Endothelial cell of umbilical vein (primary cell): ENCODE measurements at regions not wholly inside any gene's neighbourhood (a gene's known extent, or its start where the extent isn't known, plus 50 kb on each side); places are given as distances from the start of the nearest gene placed in this dataset.

Source experiments
- BruUV-seq: library from RNA; stranded (reverse); fragments of 400-500 nt; replicated peaks from 2 replicates; lab custom pipeline; 2021; lab: Mats Ljungman, UMichigan
- CTCF ChIA-PET: fragments of 300-600, 350-600 bp; sonication (Branson Sonifier 250); formaldehyde crosslinking; loops from one replicate; lab custom pipeline; 2021; ENCODE audit warnings: antibody characterized with exemption, inconsistent platforms; lab: Charles Lee
- POLR2A ChIA-PET: fragments of 300-600, 350-600 bp; sonication (Branson Sonifier 250); formaldehyde crosslinking; loops from one replicate; lab custom pipeline; 2021; ENCODE audit warnings: antibody characterized with exemption, inconsistent platforms; lab: Charles Lee
- DNase-seq: peaks from one replicate; pipeline ENCODE4 v3.0.0-alpha.2; 2011; ENCODE audit warnings: low read depth, low spot score
- FAIRE-seq: peaks from 2 replicates; lab custom pipeline; 2011; peaks lifted over from hg19 to GRCh38; lab: Jason Lieb, UNC
- H2AFZ ChIP-seq: 2 replicates; pipeline ENCODE4 v1.6.0; 2012; ENCODE audit warnings: low read depth, low read length, control low read depth, inconsistent platforms
- H3K27ac ChIP-seq: 2 replicates; pipeline ENCODE4 v1.5.1; 2011; ENCODE audit warnings: low read depth, mild to moderate bottlenecking, control low read depth, low read length, moderate library complexity; ENCODE audit not compliant: insufficient read depth
- H3K27me3 ChIP-seq, 2 experiments: 2 replicates each; pipeline versions ENCODE4 v1.6.0 to v1.6.1; 2011; ENCODE audit warnings: low read length in 2 of 2, mixed read lengths in 1 of 2; ENCODE audit not compliant: control insufficient read depth in 2 of 2, insufficient read depth in 2 of 2
- H3K36me3 ChIP-seq, 2 experiments: 2 replicates in 1 of 2; 3 replicates in 1 of 2; pipeline ENCODE4 v1.5.1; 2011; ENCODE audit warnings: low read length in 2 of 2, mild to moderate bottlenecking in 1 of 2, moderate library complexity in 1 of 2; ENCODE audit not compliant: control insufficient read depth in 2 of 2, insufficient read depth in 2 of 2; ENCODE audit errors: extremely low read depth in 1 of 2
- H3K4me1 ChIP-seq: 3 replicates; pipeline ENCODE4 v1.5.1; 2011; ENCODE audit warnings: mild to moderate bottlenecking, low read length; ENCODE audit not compliant: control insufficient read depth, insufficient read depth; ENCODE audit errors: extremely low read depth
- H3K4me2 ChIP-seq: 2 replicates; pipeline ENCODE4 v1.6.1; 2011; ENCODE audit warnings: low read length, control low read depth, mixed read lengths; ENCODE audit not compliant: insufficient read depth
- H3K4me3 ChIP-seq, 3 experiments: fragments of 200-600 bp in 1 of 3; sonication (generic), shearing (Covaris generic) in 1 of 3; replicated peaks in 1 of 3; 2 replicates each; pipeline ENCODE4 v1.5.1; 2011 to 2016; ENCODE audit warnings: control low read depth in 3 of 3, low read length in 3 of 3, mild to moderate bottlenecking in 2 of 3, inconsistent platforms in 1 of 3, low read depth in 1 of 3, moderate library complexity in 1 of 3; ENCODE audit not compliant: insufficient read depth in 1 of 3
- H3K79me2 ChIP-seq: 2 replicates; pipeline ENCODE4 v1.6.0; 2012; ENCODE audit warnings: low read length, inconsistent platforms; ENCODE audit not compliant: control insufficient read depth, insufficient read depth
- H3K9ac ChIP-seq: replicated peaks from 2 replicates; pipeline ENCODE3; 2011; ENCODE audit warnings: low read length, control low read depth; ENCODE audit not compliant: insufficient read depth; ENCODE audit errors: extremely low read depth
- H3K9me1 ChIP-seq: replicated peaks from 3 replicates; pipeline ENCODE4 v1.6.0; 2011; ENCODE audit warnings: mild to moderate bottlenecking, low read length; ENCODE audit not compliant: control insufficient read depth, insufficient read depth; ENCODE audit errors: extremely low read depth
- H3K9me3 ChIP-seq: replicated peaks from 2 replicates; pipeline ENCODE4 v1.5.1; 2012; ENCODE audit warnings: low read length, inconsistent platforms; ENCODE audit not compliant: control insufficient read depth, insufficient read depth
- H4K20me1 ChIP-seq: replicated peaks from 2 replicates; pipeline ENCODE3; 2011; ENCODE audit warnings: mild to moderate bottlenecking, low read length; ENCODE audit not compliant: control insufficient read depth, insufficient read depth; ENCODE audit errors: extremely low read depth
- FOS ChIP-seq: IDR thresholded peaks from 2 replicates; pipeline ENCODE4 v1.6.1; 2011; ENCODE audit warnings: mild to moderate bottlenecking, low read length, moderate library complexity, borderline replicate concordance; ENCODE audit not compliant: insufficient read depth
- GATA2 ChIP-seq: IDR thresholded peaks from 2 replicates; pipeline ENCODE4 v1.7.0; 2011; ENCODE audit warnings: low read depth, mild to moderate bottlenecking, moderate library complexity, mixed read lengths, low read length; ENCODE audit not compliant: insufficient read length, insufficient read depth
- JUN ChIP-seq: IDR thresholded peaks from 2 replicates; pipeline ENCODE4 v1.6.1; 2011; ENCODE audit warnings: borderline replicate concordance, low read depth; ENCODE audit not compliant: insufficient read length, insufficient read depth
- MYC ChIP-seq: IDR thresholded peaks from one replicate; pipeline ENCODE4 v1.6.1; 2011; ENCODE audit warnings: mild to moderate bottlenecking, low read depth, low read length
- POLR2A ChIP-seq: IDR thresholded peaks from 2 replicates; pipeline ENCODE4 v1.6.1; 2012; ENCODE audit warnings: low read depth, mild to moderate bottlenecking, control low read depth, low read length
- POLR2AphosphoS5 ChIP-seq: IDR thresholded peaks from 2 replicates; pipeline ENCODE4 v1.6.1; 2012; ENCODE audit warnings: low read depth, mild to moderate bottlenecking, control low read depth, low read length, moderate library complexity; ENCODE audit not compliant: insufficient read depth
- dilution Hi-C: fragments of 300-500 bp; cut with MboI; formaldehyde crosslinking; loops from one replicate; pipeline ENCODE4 v1.15.0; 2019; ENCODE audit warnings: low sequenced_read_pairs; ENCODE audit not compliant: extremely low pct_ligation_motif_present
- intact Hi-C: fragments of 100-400 bp; cut with micrococcal nuclease; formaldehyde crosslinking; loops from one replicate; pipeline ENCODE4 v1.10.0; 2022
- TF ChIP-seq, protein P1 (sequence below): IDR thresholded peaks from 2 replicates; pipeline ENCODE4 v1.6.1; 2011; ENCODE audit not compliant: insufficient read depth, insufficient read length
- TF ChIP-seq, protein P2 (sequence below), 2 donors: IDR thresholded peaks; 1 replicate in 1 of 2; 2 replicates in 1 of 2; pipeline ENCODE4 v1.5.1; 2011; ENCODE audit warnings: low read length in 2 of 2, mild to moderate bottlenecking in 2 of 2, moderate library complexity in 2 of 2, control low read depth in 1 of 2, inconsistent platforms in 1 of 2, low read depth in 1 of 2; ENCODE audit not compliant: insufficient read depth in 1 of 2; ENCODE audit errors: extremely low read depth in 1 of 2

DNA sequence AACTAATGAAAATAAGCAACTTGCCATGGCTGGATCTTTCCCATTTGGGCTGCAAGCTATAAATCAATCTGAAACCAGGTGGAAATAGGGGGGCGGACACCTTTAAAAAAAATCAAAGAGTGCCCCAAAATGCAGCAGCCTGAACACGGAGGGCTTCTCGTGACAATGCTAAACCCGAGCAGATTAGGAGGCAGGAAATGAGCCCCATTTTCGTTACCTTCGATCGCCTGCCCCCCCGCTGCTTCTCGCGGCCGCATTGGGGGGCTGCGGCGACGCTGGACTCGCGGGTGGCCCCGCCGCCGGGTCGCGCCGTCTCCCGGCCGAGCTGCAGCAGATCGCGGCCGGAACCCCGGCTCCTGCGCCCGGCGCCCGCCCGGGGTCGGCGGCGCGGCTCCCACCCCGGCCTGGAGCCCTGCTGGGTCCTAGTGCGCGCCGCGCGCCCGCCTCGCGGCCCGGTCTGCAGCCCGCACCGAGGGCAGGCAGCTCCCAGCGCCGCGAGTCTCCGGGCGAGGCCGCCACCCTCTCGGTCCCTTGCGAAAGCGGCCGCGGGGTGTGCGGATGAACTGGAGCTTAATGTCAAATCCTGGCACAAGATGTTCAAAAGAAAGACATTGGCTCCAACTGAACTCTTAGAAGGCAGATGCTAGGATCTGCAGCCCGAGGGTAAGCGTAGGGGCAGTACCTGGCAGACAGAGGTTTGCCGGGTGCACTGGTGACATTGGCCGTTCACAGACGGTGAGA lies 201.9 kb upstream of the FOXN3 start:
- BruUV-seq, result TSS peak; percentile 20
- H3K9ac ChIP-seq, result peak overlapping the region; percentile 92
- H3K9me1 ChIP-seq, result no peaks in the 10 kb centered on the region
- H3K79me2 ChIP-seq, result peaks cover 10% of the 10 kb centered on the region
- CTCF ChIA-PET, result interaction anchor here (0.6 to 1.5 kb wide), 3 partner anchors 12 to 15 kb away, joined by 3 to 4 read pairs (median 4); no protein-coding TSS in a partner anchor
- H3K9me3 ChIP-seq, result no peaks in the 10 kb centered on the region
- dilution Hi-C loops (no loop called here), intact Hi-C loops (loop anchor here (1.0 to 5.0 kb wide), 8 partner anchors 112 to 442 kb away; partner anchors contain the start of genes EFCAB11 and TDP1)
- H3K27me3 ChIP-seq, result no peaks in the 10 kb centered on the region
- peak overlapping the region; percentile 94 for H3K4me2 ChIP-seq
- TF ChIP-seq JUN (no peak), POLR2A (peak; percentile 65), POLR2AphosphoS5 (peak; percentile 70)
- peaks cover 28% of the 10 kb centered on the region for H3K4me1 ChIP-seq
- H2AFZ ChIP-seq, result peak overlapping the region; percentile 100
- POLR2A ChIA-PET, result no interaction called here
- no peaks in the 10 kb centered on the region for H3K36me3 ChIP-seq
- H3K27ac ChIP-seq, result peak overlapping the region; percentile 77
- no peaks in the 10 kb centered on the region for H4K20me1 ChIP-seq
- H3K4me3 ChIP-seq, result peak overlapping the region; percentile 91 to 97 (median 94)
- FAIRE-seq (no peak), DNase-seq (peak; percentile 61)

DNA sequence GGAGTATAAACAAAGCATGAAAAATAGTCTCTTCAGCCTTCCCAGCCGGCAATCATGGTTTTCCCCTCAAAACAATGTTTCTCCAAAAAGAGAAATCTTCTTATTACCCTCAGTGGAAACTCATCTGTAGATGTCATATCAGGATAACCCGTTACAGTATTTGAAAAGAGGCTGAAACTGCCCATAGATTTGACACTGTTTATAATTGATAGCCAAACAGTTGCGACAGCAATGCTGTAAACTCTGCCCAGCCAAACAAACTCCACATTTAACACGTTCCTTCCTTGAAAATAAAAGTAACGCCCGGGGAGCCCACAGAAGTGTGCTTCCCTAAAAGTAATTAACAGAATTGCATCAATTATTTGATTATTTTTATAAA lies 201.3 kb upstream of the FOXN3 start:
- H3K27me3 ChIP-seq, result no peaks in the 10 kb centered on the region
- peak overlapping the region; percentile 77 for H3K27ac ChIP-seq
- ChIA-PET POLR2A (no interaction called here), CTCF (interaction anchor here (1.3 to 1.5 kb wide), 2 partner anchors 13 to 15 kb away, joined by 4 read pairs; no protein-coding TSS in a partner anchor)
- no peaks in the 10 kb centered on the region for H3K9me3 ChIP-seq
- peaks cover 28% of the 10 kb centered on the region for H3K4me1 ChIP-seq
- dilution Hi-C loops (no loop called here), intact Hi-C loops (loop anchor here (1.0 to 5.0 kb wide), 6 partner anchors 112 to 336 kb away; partner anchors contain the start of genes EFCAB11 and TDP1)
- TF ChIP-seq, protein P1, sequence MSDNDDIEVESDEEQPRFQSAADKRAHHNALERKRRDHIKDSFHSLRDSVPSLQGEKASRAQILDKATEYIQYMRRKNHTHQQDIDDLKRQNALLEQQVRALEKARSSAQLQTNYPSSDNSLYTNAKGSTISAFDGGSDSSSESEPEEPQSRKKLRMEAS, result no peak
- TF ChIP-seq FOS (no peak), GATA2 (no peak), MYC (no peak), POLR2A (no peak), JUN (no peak), POLR2AphosphoS5 (no peak)
- TF ChIP-seq, protein P2, sequence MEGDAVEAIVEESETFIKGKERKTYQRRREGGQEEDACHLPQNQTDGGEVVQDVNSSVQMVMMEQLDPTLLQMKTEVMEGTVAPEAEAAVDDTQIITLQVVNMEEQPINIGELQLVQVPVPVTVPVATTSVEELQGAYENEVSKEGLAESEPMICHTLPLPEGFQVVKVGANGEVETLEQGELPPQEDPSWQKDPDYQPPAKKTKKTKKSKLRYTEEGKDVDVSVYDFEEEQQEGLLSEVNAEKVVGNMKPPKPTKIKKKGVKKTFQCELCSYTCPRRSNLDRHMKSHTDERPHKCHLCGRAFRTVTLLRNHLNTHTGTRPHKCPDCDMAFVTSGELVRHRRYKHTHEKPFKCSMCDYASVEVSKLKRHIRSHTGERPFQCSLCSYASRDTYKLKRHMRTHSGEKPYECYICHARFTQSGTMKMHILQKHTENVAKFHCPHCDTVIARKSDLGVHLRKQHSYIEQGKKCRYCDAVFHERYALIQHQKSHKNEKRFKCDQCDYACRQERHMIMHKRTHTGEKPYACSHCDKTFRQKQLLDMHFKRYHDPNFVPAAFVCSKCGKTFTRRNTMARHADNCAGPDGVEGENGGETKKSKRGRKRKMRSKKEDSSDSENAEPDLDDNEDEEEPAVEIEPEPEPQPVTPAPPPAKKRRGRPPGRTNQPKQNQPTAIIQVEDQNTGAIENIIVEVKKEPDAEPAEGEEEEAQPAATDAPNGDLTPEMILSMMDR (IDR thresholded peaks at IDR 0.05; ENCODE audit: extremely low read depth in 1 of 2, insufficient read depth in 1 of 2, low read depth in 1 of 2, low read length in 2 of 2), result no peak
- peak overlapping the region; percentile 94 for H3K4me2 ChIP-seq
- peak overlapping the region; percentile 92 for H3K9ac ChIP-seq
- H2AFZ ChIP-seq, result peak overlapping the region; percentile 83
- no TSS peak for BruUV-seq
- no peaks in the 10 kb centered on the region for H3K36me3 ChIP-seq
- FAIRE-seq, result peak; percentile 43
- H3K79me2 ChIP-seq, result peaks cover 13% of the 10 kb centered on the region
- H3K9me1 ChIP-seq, result no peaks in the 10 kb centered on the region
- peak overlapping the region; percentile 91 to 97 (median 94) for H3K4me3 ChIP-seq
- peak; percentile 50 for DNase-seq
- no peaks in the 10 kb centered on the region for H4K20me1 ChIP-seq
